Progenitor cell of endocrine pancreas (in vitro differentiated cells): ENCODE measurements at regions not wholly inside any gene's neighbourhood (a gene's known extent, or its start where the extent isn't known, plus 50 kb on each side); places are given as distances from the start of the nearest gene placed in this dataset.
"Not testable (repeated sequence)": the region's sequence is repeated elsewhere in the genome, so short reads cannot be mapped to it uniquely, and the experiment has no call there.

ENCODE experiments used
- DNase-seq: peaks from one replicate; pipeline ENCODE4 v3.0.0; 2021; ENCODE audit warnings: low spot score; ENCODE audit not compliant: unreplicated experiment
- H3K27ac Mint-ChIP-seq: 2 replicates; pipeline ENCODE4 v1.8.0; 2021; ENCODE audit warnings: mild to moderate bottlenecking, moderate library complexity, mixed read lengths
- H3K27me3 Mint-ChIP-seq: 2 replicates; pipeline ENCODE4 v1.8.0; 2021; ENCODE audit warnings: mixed read lengths
- H3K36me3 Mint-ChIP-seq: 2 replicates; pipeline ENCODE4 v1.8.0; 2022; ENCODE audit warnings: mixed read lengths; ENCODE audit not compliant: insufficient read depth
- H3K4me1 Mint-ChIP-seq: 2 replicates; pipeline ENCODE4 v1.8.0; 2021; ENCODE audit warnings: low read depth, mixed read lengths
- H3K4me3 Mint-ChIP-seq: 2 replicates; pipeline ENCODE4 v1.8.0; 2021; ENCODE audit warnings: low read depth, mild to moderate bottlenecking, moderate library complexity, mixed read lengths
- H3K9me3 Mint-ChIP-seq: 2 replicates; pipeline ENCODE4 v1.8.0; 2021; ENCODE audit warnings: low read depth, mixed read lengths
- TF ChIP-seq, protein P1 (sequence below): fragments of 200-600 bp; sonication (generic); IDR thresholded peaks from one replicate; pipeline ENCODE4 v1.5.0; 2021; ENCODE audit warnings: antibody characterized with exemption, mild to moderate bottlenecking; ENCODE audit not compliant: unreplicated experiment

DNA sequence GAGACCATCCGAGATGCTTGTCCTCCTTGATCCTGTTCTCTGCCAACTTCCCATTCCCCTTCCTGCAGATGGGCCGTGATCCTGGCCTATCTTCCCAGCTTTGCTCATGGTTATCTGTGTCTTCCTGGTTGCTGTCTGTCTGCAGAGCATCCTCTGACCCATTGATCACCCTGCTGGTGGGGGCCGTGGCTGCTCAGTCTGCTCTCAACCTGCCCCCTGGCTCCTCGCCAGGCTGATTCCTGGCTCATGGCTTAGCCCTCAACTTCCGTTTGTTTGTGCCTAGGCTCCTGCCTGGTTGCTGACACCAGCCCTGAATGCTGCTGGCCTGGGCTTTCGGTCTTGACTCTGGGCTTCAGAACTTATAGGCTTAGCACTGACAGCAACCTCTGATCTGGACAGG, 67.1 kb upstream of the SMIM15 start:
- Mint-ChIP-seq H3K9me3 (peaks cover 4% of the 10 kb centered on the region), H3K27ac (no peak overlapping the region), H3K27me3 (no peaks in the 10 kb centered on the region), H3K4me1 (peaks cover 5% of the 10 kb centered on the region), H3K4me3 (no peak overlapping the region), H3K36me3 (no peaks in the 10 kb centered on the region)
- DNase-seq = no peak
- TF ChIP-seq, protein P1, sequence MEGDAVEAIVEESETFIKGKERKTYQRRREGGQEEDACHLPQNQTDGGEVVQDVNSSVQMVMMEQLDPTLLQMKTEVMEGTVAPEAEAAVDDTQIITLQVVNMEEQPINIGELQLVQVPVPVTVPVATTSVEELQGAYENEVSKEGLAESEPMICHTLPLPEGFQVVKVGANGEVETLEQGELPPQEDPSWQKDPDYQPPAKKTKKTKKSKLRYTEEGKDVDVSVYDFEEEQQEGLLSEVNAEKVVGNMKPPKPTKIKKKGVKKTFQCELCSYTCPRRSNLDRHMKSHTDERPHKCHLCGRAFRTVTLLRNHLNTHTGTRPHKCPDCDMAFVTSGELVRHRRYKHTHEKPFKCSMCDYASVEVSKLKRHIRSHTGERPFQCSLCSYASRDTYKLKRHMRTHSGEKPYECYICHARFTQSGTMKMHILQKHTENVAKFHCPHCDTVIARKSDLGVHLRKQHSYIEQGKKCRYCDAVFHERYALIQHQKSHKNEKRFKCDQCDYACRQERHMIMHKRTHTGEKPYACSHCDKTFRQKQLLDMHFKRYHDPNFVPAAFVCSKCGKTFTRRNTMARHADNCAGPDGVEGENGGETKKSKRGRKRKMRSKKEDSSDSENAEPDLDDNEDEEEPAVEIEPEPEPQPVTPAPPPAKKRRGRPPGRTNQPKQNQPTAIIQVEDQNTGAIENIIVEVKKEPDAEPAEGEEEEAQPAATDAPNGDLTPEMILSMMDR = no peak

DNA sequence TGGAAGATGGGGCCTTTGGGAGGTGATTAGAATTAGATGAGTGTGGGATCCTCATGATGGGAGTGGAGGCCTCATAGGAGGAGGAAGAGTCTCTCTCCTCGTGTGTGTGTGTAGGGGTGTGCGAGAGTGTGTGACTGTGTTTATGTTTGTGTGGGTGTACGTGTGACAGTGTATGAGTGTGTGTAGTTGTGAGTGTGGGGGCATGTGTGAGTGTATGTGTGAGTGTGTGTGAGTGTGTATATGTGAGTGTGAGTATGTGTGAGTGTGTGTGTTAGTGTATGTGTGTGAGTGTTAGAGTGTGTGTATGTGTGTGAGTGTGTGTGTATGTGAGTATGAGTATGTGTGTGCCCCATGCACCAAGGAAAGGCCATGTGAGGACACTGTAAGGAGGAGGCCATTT, 68.2 kb upstream of the SMIM15 start:
- Mint-ChIP-seq H3K36me3 (no peaks in the 10 kb centered on the region), H3K9me3 (peaks cover 4% of the 10 kb centered on the region)
- TF ChIP-seq, protein P1 = no peak

DNA sequence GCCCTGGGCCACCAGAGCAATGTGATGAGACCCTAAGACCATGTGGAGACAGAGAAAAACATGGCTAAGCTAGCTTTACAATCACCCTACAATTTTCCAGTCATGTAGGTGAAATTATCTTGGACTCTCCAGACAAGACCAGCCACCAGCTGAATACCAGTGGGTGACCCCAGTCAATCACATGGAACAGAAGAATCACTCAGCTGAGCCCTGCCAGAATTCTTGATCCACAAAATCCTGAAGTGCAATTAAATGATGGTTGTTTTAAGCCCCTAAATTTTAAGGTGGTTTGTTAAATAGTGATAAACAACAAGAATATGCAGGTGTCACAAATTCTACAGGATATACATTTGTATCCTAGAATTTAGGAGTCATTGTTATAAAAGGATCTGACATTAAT, 69.5 kb upstream of the SMIM15 start:
- peaks cover 5% of the 10 kb centered on the region for H3K4me1 Mint-ChIP-seq

More for the DNA sequence above, 68.2 kb upstream of the SMIM15 start:
- peaks cover 5% of the 10 kb centered on the region for H3K4me1 Mint-ChIP-seq
- H3K27me3 Mint-ChIP-seq = no peaks in the 10 kb centered on the region
- DNase-seq = no peak
- no peak overlapping the region for H3K27ac Mint-ChIP-seq
- no peak overlapping the region for H3K4me3 Mint-ChIP-seq

GRCh38 chr5:61232490-61233050, 70.3 kb upstream of the SMIM15 start:
- H3K9me3 Mint-ChIP-seq = peaks cover 4% of the 10 kb centered on the region
- TF ChIP-seq, protein P1 = no peak
- H3K4me3 Mint-ChIP-seq = no peak overlapping the region
- H3K27ac Mint-ChIP-seq = no peak overlapping the region
- no peaks in the 10 kb centered on the region for H3K27me3 Mint-ChIP-seq
- DNase-seq = no peak
- peaks cover 5% of the 10 kb centered on the region for H3K4me1 Mint-ChIP-seq
- H3K36me3 Mint-ChIP-seq = no peaks in the 10 kb centered on the region

More for the DNA sequence above, 69.5 kb upstream of the SMIM15 start:
- DNase-seq = no peak
- no peaks in the 10 kb centered on the region for H3K36me3 Mint-ChIP-seq
- H3K4me3 Mint-ChIP-seq = no peak overlapping the region
- peaks cover 4% of the 10 kb centered on the region for H3K9me3 Mint-ChIP-seq
- no peaks in the 10 kb centered on the region for H3K27me3 Mint-ChIP-seq
- TF ChIP-seq, protein P1 = no peak
- H3K27ac Mint-ChIP-seq = no peak overlapping the region

DNA sequence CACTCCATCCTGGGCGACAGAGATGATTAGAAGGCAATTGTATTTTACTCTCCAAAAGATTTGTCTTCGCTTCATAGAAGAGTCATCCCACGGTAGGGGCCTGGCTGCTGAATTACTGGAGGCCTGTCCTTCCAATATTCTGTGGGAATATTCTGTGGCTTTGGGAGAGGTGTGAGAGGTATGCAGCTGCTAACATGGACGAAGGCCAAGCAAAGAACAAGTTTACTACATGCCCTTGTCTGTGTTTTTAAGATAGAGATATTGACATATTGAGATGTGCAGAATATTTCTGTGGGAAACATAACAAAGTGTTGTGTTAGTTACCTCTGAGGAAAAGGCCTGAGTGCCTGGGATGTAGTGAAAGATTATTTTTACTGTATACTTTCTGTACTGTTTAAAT, 71.8 kb upstream of the SMIM15 start:
- no peak overlapping the region for H3K4me3 Mint-ChIP-seq
- H3K4me1 Mint-ChIP-seq = peaks cover 2% of the 10 kb centered on the region
- H3K27ac Mint-ChIP-seq = no peak overlapping the region
- TF ChIP-seq, protein P1 = no peak
- no peaks in the 10 kb centered on the region for H3K36me3 Mint-ChIP-seq
- H3K9me3 Mint-ChIP-seq = peaks cover 4% of the 10 kb centered on the region
- no peak for DNase-seq
- H3K27me3 Mint-ChIP-seq = no peaks in the 10 kb centered on the region

DNA sequence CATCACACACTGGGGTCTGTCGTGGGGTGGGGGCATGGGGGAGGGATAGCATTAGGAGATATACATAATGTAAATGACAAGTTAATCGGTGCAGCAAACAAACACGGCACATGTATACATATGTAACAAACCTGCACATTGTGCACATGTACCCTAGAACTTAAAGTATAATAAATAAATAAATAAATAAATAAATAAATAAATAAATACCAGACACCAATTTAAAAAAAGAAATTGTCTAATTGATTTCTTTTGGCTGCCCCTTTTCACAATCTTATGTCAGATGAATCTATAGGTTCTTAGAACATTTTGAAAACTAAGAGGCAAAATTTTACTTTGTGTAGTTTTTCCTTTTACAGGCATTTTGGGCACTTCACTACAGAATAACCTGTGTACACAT, 74.4 kb upstream of the SMIM15 start:
- not testable (repeated sequence) for H3K36me3 Mint-ChIP-seq, H3K4me3 Mint-ChIP-seq, H3K9me3 Mint-ChIP-seq, H3K27me3 Mint-ChIP-seq, DNase-seq, H3K4me1 Mint-ChIP-seq, H3K27ac Mint-ChIP-seq
